Left hindlimb (tissue), 1 donor: ENCODE measurements at regions not wholly inside any gene's neighbourhood (a gene's known extent, or its start where the extent isn't known, plus 50 kb on each side); places are given as distances from the start of the nearest gene placed in this dataset.

Source experiments
- DNase-seq: peaks from one replicate; pipeline ENCODE4 v3.0.0-alpha.2; 2018

DNA sequence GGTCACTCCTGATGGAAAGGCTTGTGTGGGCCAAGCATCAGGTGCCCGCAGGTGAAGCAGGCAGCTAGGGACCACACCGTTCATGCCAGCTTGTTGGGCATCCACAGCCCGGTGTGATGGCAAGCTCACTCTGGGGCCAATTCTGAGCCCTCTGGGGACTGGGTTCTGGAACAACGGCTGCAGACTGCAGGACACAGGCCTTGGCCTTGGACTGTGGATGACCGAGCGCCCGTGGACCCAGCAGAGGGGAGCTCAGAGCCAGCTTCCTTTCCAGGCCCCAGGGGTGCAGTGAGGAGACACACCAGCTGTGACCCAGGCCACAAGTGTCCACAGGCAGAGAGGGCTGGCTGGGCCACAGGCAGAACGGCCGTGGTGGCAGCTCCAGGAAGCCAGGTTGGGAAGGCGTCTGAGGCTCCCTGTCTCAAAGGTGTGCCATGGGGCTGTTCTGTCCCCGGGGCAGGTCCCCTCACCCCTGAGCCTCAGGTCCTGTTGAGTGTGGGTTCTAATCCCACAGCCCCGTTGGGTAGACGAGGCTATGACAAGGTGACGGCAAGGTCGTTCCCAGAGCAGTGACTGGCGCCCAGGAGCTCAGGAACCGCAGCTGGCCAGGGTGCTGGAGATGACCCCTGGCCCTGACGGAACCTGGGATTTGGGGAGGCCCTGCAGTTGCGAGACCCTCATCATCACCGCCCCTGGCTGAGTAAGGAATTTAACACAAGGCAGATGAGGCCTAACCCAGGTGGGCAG is 1079.4 kb downstream of the BRD1 start:
- DNase-seq = no peak

GRCh38 chr22:48746789-48747425 is 1080.8 kb downstream of the BRD1 start:
- no peak for DNase-seq

GRCh38 chr22:48745842-48746788 is 1081.6 kb downstream of the BRD1 start:
- no peak for DNase-seq

DNA sequence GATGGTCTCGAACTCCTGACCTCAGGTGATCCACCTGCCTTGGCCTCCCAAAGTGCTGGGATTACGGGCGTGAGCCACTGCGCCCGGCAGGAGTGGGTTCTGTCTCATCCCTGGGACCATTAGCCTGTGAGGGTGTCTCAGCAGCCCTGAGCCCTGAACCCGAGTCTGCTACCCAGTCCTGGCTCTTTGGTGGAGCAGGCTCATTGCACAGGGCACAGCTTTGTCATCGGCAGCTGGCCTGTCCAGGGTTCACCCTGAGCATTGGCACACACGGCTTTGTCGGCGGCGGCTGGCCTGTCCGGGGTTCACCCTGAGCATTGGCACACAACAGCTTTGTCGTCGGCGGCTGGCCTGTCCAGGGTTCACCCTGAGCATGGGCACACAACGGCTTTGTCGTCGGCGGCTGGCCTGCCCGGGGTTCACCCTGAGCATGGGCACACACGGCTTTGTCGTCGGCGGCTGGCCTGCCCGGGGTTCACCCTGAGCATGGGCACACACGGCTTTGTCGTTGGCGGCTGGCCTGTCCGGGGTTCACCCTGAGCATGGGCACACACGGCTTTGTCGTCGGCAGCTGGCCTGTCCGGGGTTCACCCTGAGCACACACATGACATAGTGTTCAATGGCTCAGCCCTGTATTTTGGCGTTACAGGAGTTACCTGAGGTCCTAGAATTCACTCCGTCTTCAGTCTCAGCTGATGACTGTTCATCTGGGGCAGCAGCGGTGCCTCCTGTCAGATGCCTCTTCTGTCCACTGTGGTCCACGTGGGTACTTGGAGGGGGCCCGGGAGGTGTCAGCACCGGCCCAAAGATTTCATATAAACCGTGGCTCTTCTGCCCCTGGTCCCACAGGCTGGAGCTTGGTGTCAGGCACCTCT is 1082.5 kb downstream of the BRD1 start:
- DNase-seq = no peak

- DNase-seq = peak; percentile 20
These were observed 1083.4 kb downstream of the BRD1 start for GRCh38 chr22:48744283-48744641.

GRCh38 chr22:48743601-48744282 is 1083.9 kb downstream of the BRD1 start:
- peak; percentile 15 for DNase-seq

- DNase-seq = peak; percentile 19
These were observed 1084.9 kb downstream of the BRD1 start for GRCh38 chr22:48742556-48743343.

- DNase-seq = no peak
These were observed 1085.5 kb downstream of the BRD1 start for GRCh38 chr22:48742191-48742555.

DNA sequence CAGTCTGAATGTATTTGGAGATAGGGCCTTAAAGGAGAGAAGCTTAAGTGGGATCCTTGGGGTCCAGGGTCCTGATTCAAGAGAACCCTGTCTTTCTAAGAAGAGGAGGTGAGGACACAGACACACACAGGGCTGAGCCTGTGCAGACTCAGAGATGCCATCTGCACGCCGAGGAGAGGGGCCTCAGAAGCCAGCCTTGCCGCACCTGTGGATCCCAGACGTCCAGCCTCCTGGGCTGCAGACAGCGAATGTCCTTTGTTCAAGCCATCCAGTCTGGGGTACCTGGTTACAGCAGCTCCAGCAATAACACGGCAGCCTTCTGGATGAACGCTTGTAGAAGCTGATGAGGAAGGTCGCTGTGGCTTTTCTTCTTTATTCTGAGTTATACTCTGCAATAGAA is 1086.1 kb downstream of the BRD1 start:
- peak; percentile 4 for DNase-seq

- peak; percentile 15 for DNase-seq
These were observed 1086.8 kb downstream of the BRD1 start for GRCh38 chr22:48740731-48741405.

DNA sequence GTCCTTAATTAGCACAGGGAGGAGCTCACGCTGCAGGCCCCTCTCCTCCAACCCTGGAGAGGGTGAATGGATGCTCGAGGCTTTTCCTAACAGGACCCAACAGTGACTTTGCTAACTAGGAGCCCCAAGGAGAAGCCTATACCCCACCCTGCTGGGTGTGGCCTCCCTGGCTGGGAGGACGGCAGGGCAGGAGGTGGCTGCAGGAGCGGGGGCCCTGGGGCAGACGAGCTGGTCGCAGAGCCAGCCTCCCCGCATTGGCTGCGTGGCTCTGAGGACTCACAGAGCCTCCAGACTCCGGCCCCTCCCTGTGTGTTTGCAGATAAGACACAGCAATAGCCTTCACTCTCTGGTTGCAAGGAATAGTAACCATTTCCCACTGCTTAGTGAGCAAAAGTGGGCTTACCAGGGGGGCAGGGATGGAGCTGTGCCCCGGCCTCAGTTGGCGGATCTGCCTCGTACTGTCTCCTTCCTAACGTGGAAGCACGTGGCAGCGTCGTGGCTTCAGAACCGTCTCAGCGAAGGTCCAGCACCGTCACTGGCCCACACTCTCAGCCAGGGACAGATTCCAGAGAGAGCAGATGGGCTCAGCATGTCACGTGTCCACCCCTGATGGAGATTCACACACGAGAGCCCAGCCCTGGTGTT is 1087.5 kb downstream of the BRD1 start:
- peak; percentile 6 for DNase-seq

DNA sequence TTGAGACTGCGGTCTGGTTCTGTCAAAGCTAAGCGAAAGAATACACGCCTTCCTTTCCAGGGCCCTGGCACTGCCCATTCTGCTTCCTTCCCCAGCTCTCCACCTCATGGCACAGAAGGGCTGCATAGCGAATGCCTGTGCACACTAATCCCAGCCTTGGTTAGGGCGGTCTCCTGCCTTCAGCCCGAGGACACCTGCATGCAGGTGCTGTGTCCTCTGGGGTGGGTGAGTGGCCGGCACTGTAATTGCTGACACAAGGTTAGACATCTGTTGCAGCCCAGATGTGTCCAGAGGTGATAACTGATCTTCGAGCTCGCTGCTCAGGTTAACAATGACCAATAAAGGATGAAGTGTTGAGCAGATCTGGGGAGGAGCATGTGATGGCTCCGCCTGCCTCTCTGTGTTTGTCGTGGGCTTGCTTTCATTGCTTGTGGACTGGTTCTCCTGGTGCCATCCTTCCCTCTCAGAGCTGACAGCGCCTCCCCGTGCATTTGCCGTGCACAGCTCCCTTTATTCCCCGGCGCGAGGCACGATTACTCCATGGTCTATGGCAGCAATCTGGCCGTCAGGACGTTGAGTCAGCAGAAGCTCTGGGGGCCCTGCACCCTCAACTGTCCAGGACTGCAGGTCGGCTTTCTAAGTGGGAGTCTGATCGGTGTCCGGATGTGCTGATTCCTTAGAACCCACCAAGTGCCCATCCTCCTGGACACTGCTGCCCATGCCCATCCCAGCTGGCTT is 1088.2 kb downstream of the BRD1 start:
- DNase-seq = peak; percentile 21

GRCh38 chr22:48738204-48738980 is 1089.3 kb downstream of the BRD1 start:
- DNase-seq = peak; percentile 13

DNA sequence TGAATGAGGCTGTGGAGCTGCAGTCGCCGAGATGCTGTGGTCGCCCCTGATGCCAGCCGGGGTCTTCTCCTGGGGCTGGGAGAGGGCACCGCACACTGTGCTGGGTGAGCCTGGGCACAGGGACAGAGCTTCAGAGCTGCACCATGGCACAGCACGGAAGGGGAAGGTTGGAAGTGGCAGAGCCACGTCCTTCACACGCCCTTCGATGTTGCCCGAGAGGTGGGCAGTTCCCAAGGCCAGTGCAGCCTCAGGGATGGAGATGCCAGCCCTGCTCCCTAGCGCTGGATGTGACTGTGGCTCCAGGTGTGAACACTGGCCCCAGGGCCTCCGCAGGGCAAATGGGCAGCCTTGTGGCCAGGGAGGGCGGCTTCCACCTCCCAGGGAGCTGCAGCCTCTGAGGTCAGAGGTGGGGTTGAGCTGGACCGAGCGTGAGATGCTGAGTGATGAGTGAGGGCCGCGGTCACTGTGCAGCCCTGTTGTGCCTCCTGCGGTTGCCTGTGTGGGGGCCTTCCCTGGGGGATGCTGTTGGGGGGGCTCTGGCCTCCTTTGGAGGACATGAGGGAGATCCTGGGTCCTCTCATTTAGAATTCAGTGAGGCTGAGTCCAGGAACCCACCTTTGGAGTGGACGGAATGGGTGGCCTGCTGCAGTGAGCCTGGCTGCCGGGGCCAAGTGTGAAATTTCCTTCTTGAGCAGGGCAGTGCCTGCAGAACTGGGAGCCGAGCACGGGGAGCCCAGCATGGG is 1090.0 kb downstream of the BRD1 start:
- peak; percentile 13 for DNase-seq

DNA sequence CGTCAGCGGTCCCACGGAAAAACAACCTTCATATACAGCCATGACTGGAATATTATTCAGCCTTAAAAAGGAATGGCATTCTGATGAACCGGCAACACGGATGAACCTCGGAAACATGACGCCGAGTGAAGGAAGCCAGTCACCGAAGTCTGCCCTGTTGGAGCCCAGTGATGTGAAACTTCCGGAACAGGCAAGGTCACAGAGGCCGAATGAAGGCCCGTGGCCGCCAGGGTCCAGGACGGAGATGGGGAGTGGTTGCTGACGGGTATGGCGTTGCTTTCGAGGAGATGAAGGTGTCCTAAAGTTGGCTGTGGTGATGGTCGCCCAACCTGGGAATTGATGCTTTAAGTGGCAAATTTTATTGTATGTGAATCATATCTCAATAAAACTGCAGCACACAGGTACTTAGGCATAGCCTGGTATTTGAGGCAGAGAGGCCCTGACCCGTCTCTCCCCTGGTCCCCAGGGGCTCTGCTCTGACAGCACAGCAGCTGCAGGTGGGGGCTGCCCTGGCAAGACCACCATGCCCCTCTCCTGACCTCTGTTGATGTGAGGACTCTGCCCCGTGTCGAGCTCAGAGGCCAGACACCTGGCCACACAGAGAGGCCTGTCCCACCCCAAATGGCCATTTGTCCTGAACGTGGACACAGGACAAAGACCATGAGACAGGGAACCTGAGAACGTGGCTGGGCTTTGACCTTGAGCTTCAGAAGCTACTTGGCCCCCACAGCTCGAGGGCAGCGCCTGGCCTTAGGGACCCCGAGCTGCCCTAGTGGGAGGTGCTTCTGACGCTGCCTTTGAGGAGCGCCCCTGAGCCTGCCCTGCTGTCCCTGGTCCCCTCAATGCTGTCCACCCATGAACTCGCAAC is 1090.8 kb downstream of the BRD1 start:
- peak; percentile 10 for DNase-seq

- DNase-seq = peak; percentile 9
These were observed 1092.7 kb downstream of the BRD1 start for GRCh38 chr22:48734961-48735360.

- DNase-seq = peak; percentile 8
These were observed 1093.3 kb downstream of the BRD1 start for GRCh38 chr22:48734359-48734758.
